ENCODE measurements at regions not wholly inside any gene's neighbourhood (a gene's known extent, or its start where the extent isn't known, plus 50 kb on each side); places are given as distances from the start of the nearest gene placed in this dataset.

DNA sequence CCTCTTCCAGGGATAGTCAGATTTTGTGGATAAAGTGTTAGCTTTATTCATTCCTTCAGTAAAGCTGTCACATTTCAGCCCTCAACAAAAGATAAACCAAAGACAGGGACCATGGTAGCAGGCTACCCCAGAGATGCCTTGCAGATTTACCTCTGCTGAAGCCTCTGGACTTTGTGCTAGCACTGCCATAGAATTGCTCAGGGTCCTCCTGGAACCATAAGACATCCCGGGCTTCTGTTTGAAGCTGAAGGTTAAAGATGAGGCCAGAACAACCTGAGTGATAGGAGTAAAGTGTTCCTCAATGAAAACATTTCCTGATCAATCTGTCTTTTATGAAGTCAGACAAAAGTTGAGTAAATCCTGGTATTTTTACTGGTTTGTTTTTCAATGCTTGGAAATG, 57.5 kb upstream of the ARL15 start:
- no peaks in the 10 kb centered on the region for H3K27me3 ChIP-seq (ENCODE audit: insufficient read depth, low read length)
- no peak overlapping the region for H3K9ac ChIP-seq (ENCODE audit: low read depth, low read length)
- 0 out of 2 replicates have a peak, but pooled peaks cover 2% of the 10 kb centered on the region for H3K9me3 ChIP-seq (ENCODE audit: insufficient read depth, low read depth, low read length)
- H3K36me3 ChIP-seq (ENCODE audit: insufficient read depth, low read length), result no peaks in the 10 kb centered on the region
- WGBS, result 87% methylated on average over 1 of the region's 1 CpG
- H3K4me1 ChIP-seq (ENCODE audit: insufficient read depth, low read length), result no peaks in the 10 kb centered on the region
- H3K4me3 ChIP-seq (ENCODE audit: low read length), result no peak overlapping the region
- no peak overlapping the region for H3K27ac ChIP-seq (ENCODE audit: low read depth, low read length)

DNA sequence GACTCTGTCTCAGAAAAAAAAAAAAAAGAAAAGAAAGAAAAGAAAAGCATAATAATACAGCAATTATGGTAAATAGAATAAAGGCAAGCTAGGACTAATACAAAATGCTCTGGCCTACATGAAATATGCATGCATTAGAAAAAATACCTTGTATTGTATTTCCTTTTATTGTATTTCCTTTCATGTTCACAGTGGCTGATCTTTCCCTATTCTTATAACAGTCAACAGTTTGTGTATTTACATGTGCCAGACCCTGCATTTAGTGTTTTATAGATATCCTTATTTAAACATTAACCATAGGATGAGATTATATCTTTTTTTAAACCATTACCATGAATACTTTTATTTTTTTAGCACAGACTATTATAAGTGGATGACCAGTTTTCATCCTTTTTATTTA, 56.3 kb upstream of the ARL15 start:
- no peaks in the 10 kb centered on the region for H3K36me3 ChIP-seq (ENCODE audit: insufficient read depth, low read length)
- H3K9ac ChIP-seq (ENCODE audit: low read depth, low read length), result no peak overlapping the region
- H3K9me3 ChIP-seq (ENCODE audit: insufficient read depth, low read depth, low read length), result no peaks in the 10 kb centered on the region
- H3K4me1 ChIP-seq (ENCODE audit: insufficient read depth, low read length), result no peaks in the 10 kb centered on the region
- H3K27me3 ChIP-seq (ENCODE audit: insufficient read depth, low read length), result no peaks in the 10 kb centered on the region
- H3K4me3 ChIP-seq (ENCODE audit: low read length), result no peak overlapping the region
- no peak overlapping the region for H3K27ac ChIP-seq (ENCODE audit: low read depth, low read length)

DNA sequence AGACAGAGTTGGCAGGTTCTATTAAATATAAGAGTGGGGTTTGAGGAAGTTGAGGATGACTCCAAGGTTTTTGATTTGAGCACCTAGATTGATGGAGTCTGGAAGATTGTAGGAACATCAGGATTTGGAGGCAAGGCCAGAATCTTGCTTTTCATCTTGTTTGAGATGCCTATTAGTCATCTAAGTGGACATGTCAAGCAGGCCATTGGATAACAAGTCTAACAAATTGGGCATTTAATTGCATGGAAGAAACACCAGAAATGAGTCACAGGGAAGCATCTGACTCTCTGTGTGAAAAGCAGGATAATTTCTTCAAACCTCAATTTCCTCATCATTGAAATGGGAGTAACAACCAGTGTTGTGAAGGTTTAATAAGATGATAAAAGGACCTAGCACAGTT, 53.3 kb upstream of the ARL15 start:
- no peaks in the 10 kb centered on the region for H3K27me3 ChIP-seq (ENCODE audit: insufficient read depth, low read length)

DNA sequence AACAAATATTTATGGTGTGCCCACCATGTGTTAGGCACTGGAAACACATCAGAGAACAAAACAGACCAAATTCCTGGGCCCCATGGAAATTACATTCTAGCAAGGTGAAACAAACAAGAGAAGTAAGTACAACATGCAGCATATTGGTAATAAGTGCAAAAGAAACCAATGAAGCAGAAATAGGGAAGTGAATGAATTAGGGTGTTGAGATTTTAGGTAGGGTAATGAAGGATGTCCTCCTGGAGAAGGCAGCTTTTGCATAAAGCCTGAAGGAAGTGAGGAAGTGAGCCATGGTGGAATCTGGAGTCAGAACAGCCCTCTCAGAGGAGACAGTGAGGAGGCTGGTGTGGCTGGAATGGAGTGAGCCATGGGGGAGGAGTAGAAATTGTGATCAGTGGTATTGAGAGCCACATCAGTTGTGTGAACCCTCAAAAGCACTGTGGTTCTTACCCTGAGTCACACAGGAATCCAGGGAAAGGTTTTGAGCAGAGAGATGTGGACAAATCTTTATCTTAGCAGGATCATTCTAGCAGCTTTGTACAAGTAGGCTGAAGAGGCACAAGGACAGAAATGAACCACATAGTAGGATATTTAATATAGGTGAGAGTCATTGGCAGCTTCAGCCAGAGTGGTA, 52.7 kb upstream of the ARL15 start:
- Histone ChIP-seq H3K36me3 (ENCODE audit: insufficient read depth, low read length) (no peaks in the 10 kb centered on the region), H3K4me1 (ENCODE audit: insufficient read depth, low read length) (peaks cover 17% of the 10 kb centered on the region), H3K9me3 (ENCODE audit: insufficient read depth, low read depth, low read length) (no peaks in the 10 kb centered on the region), H3K27ac (ENCODE audit: low read depth, low read length) (no peak overlapping the region), H3K27me3 (ENCODE audit: insufficient read depth, low read length) (no peaks in the 10 kb centered on the region), H3K4me3 (ENCODE audit: low read length) (no peak overlapping the region), H3K9ac (ENCODE audit: low read depth, low read length) (no peak overlapping the region)

More for the DNA sequence above, 53.3 kb upstream of the ARL15 start:
- H3K27ac ChIP-seq (ENCODE audit: low read depth, low read length), result no peak overlapping the region
- H3K9ac ChIP-seq (ENCODE audit: low read depth, low read length), result no peak overlapping the region
- peaks cover 17% of the 10 kb centered on the region for H3K4me1 ChIP-seq (ENCODE audit: insufficient read depth, low read length)
- no peaks in the 10 kb centered on the region for H3K9me3 ChIP-seq (ENCODE audit: insufficient read depth, low read depth, low read length)
- no peaks in the 10 kb centered on the region for H3K36me3 ChIP-seq (ENCODE audit: insufficient read depth, low read length)
- H3K4me3 ChIP-seq (ENCODE audit: low read length), result no peak overlapping the region

DNA sequence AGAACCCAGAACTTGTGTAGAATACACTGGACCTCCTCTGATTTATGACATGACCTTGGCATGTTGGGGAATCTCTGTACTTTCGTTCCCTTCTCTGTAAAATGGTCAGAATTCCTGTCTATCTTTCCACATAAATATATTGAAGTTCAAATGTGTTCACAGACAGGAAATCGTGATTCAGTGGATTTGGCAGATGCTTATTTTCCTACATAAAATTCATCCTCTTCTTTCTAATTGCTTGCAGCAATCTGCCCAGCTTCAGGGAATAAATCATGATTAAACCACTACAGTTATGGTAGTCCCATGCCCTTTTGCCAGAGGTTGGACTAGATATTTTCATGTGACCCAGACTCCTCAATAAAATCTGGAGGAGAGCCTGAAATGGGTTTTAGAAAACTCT, 52.1 kb upstream of the ARL15 start:
- Histone ChIP-seq H3K27me3 (ENCODE audit: insufficient read depth, low read length) (no peaks in the 10 kb centered on the region), H3K4me1 (ENCODE audit: insufficient read depth, low read length) (peaks cover 17% of the 10 kb centered on the region), H3K36me3 (ENCODE audit: insufficient read depth, low read length) (no peaks in the 10 kb centered on the region), H3K4me3 (ENCODE audit: low read length) (no peak overlapping the region), H3K9ac (ENCODE audit: low read depth, low read length) (no peak overlapping the region), H3K27ac (ENCODE audit: low read depth, low read length) (no peak overlapping the region), H3K9me3 (ENCODE audit: insufficient read depth, low read depth, low read length) (no peaks in the 10 kb centered on the region)
- 85% methylated on average over 2 of the region's 2 CpGs for WGBS

DNA sequence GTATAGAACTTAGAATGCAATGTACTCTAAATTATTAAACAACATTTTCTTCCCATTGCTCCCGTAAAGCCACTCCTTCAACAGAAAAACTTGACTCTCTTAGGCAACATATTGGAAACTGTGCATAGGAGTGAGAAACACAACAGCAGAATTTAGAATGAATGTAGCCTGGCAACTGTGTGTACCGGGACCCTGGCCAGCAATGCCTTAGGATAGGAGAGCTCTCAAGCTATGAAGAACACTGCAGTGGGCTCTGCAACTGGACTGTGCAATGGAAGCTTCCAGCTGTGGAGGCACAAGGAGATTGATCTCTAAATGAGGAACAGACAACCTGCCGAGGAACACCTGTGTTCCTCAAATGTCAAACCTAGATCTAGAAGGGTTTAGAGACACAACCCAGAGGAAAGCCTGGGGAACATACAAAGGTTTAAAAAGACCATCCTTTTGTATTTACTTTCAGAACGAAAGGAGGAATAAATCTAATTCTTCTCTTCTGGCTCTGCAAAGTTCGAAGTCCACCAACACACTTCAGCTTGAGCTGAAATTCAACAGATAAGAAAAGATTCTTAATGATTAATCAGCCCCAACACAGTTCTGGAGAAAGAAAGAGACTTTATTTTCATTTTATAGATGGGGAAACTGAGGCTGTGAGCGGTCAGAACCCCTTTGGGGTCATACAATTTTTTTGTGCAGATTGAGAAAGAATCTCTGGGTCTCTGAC, 51.5 kb upstream of the ARL15 start:
- 93% methylated on average over 6 of the region's 6 CpGs for WGBS
- no peaks in the 10 kb centered on the region for H3K27me3 ChIP-seq (ENCODE audit: insufficient read depth, low read length)
- no peak overlapping the region for H3K9ac ChIP-seq (ENCODE audit: low read depth, low read length)
- no peaks in the 10 kb centered on the region for H3K9me3 ChIP-seq (ENCODE audit: insufficient read depth, low read depth, low read length)
- H3K27ac ChIP-seq (ENCODE audit: low read depth, low read length), result no peak overlapping the region
- H3K4me3 ChIP-seq (ENCODE audit: low read length), result no peak overlapping the region
- H3K4me1 ChIP-seq (ENCODE audit: insufficient read depth, low read length), result peaks cover 17% of the 10 kb centered on the region
- no peaks in the 10 kb centered on the region for H3K36me3 ChIP-seq (ENCODE audit: insufficient read depth, low read length)

DNA sequence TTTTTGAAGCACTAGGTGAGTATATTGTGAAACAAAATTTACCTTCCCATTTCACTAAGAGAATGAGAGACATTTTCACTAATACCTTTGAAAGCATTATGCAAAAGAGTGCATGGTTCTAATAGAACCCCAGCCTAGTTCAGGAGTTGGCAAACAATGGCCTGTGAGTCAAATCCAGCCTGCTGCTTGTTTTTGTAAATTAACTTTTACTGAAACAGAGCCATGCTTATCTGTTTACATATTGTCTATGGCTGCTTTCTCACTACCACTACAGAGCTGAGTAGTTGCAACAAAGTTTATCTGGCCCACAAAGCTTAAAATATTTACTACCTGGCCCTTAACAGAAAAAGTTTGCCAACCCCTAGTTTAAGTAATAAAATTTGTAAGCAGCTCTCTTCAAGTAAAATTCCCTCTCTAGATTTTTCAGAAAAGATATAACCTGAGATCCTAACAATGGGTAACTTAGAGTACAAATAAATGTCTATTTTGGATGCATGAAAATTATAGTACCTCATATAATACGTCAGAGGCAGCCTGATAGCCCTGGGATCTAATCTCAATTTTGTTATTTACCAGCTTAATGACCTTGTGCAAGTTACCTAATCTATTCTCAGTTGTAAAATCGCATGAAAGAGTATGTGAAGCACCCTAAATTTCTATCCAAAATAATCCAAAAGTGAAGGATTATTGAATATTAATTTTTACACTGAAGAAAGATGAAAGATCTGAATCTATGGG, 50.7 kb upstream of the ARL15 start:
- no peak overlapping the region for H3K27ac ChIP-seq (ENCODE audit: low read depth, low read length)
- H3K9ac ChIP-seq (ENCODE audit: low read depth, low read length), result no peak overlapping the region
- peaks cover 17% of the 10 kb centered on the region for H3K4me1 ChIP-seq (ENCODE audit: insufficient read depth, low read length)
- H3K36me3 ChIP-seq (ENCODE audit: insufficient read depth, low read length), result no peaks in the 10 kb centered on the region
- no peaks in the 10 kb centered on the region for H3K27me3 ChIP-seq (ENCODE audit: insufficient read depth, low read length)
- H3K9me3 ChIP-seq (ENCODE audit: insufficient read depth, low read depth, low read length), result no peaks in the 10 kb centered on the region
- no peak overlapping the region for H3K4me3 ChIP-seq (ENCODE audit: low read length)
- 94% methylated on average over 2 of the region's 2 CpGs for WGBS

All from HUES64 (cell line).